ENCODE measurements at regions not wholly inside any gene's neighbourhood (a gene's known extent, or its start where the extent isn't known, plus 50 kb on each side); places are given as distances from the start of the nearest gene placed in this dataset.

DNA sequence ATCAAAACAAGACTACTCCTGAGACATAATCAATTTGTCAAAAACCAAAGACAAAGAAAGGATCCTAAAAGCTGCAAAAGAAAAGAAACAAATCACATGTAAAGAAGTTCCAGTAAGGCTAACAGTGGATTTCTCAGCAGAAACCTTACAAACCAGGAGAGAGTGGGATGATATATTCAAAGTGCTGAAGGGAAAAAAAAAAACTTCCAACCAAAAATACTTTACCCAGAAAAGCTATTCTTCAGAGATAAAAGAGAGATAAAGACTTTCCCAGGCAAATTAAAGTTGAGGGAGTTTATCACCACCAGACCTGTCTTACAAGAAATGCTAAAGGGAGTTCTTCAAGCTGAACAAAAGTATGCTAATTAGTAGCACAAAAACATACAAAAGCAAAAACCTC, 91.9 kb upstream of the PPP2R5C start:
- no peak overlapping the region for H3K14ac ChIP-seq (ENCODE audit: insufficient read length)
- H2BK5ac ChIP-seq (ENCODE audit: low read depth, low read length): no peak overlapping the region
- H3K36me3 ChIP-seq (ENCODE audit: control insufficient read depth in 2 of 4, insufficient read depth in 4 of 4, low read length in 3 of 4): no peaks in the 10 kb centered on the region
- no peak overlapping the region for H3K9ac ChIP-seq (replicated peaks in 1 of 4; ENCODE audit: extremely low read depth in 1 of 4, low read depth in 3 of 4, low read length in 3 of 4)
- no peaks in the 10 kb centered on the region for H3K79me2 ChIP-seq (ENCODE audit: control insufficient read depth in 1 of 2, insufficient read depth in 2 of 2, low read length in 2 of 2)
- no peak overlapping the region for H4K5ac ChIP-seq (ENCODE audit: insufficient read length, low read depth, low read length)
- no peak overlapping the region for H4K91ac ChIP-seq (replicated peaks; ENCODE audit: insufficient read length, low read length)
- no peak overlapping the region for H2AK5ac ChIP-seq (ENCODE audit: low read depth, low read length)
- DNase-seq (ENCODE audit: low read depth in 1 of 2, low spot score in 2 of 2) (no peak), FAIRE-seq (no peak)
- no peak overlapping the region for H3K27ac ChIP-seq (ENCODE audit: low read depth, low read length)
- ChIA-PET POLR2A (ENCODE audit: partially characterized antibody) (no interaction called here), CTCF (ENCODE audit: partially characterized antibody) (no interaction called here)
- no peak overlapping the region for H2AFZ ChIP-seq (ENCODE audit: low read length)
- H3K4me3 ChIP-seq (ENCODE audit: extremely low read depth in 1 of 4, insufficient read depth in 2 of 4, low read depth in 3 of 4, low read length in 4 of 4): no peak overlapping the region
- H3K18ac ChIP-seq (ENCODE audit: extremely low read depth, low read length): no peak overlapping the region
- H3K27me3 ChIP-seq (replicated peaks in 1 of 4; ENCODE audit: control insufficient read depth in 3 of 4, extremely low read depth in 1 of 4, insufficient read depth in 3 of 4, low read length in 3 of 4): no peaks in the 10 kb centered on the region
- no peak overlapping the region for H3K23ac ChIP-seq (ENCODE audit: insufficient read length)
- no peaks in the 10 kb centered on the region for H3K23me2 ChIP-seq (ENCODE audit: low read depth, low read length)
- H4K8ac ChIP-seq (ENCODE audit: extremely low read depth, insufficient read depth, low read length): no peak overlapping the region
- H3K56ac ChIP-seq (replicated peaks; ENCODE audit: insufficient read length, low read depth, low read length): no peak overlapping the region
- no peak overlapping the region for H2BK12ac ChIP-seq (ENCODE audit: low read depth, low read length)
- no peak overlapping the region for H3K4me2 ChIP-seq (ENCODE audit: insufficient read depth in 1 of 2, low read depth in 2 of 2, low read length in 2 of 2)
- H2BK20ac ChIP-seq (ENCODE audit: low read length): no peak overlapping the region
- no peak overlapping the region for H2BK120ac ChIP-seq (replicated peaks; ENCODE audit: low read depth, low read length)
- H3K4me1 ChIP-seq (replicated peaks in 1 of 4; ENCODE audit: control insufficient read depth in 3 of 4, insufficient read depth in 4 of 4, low read length in 3 of 4): no peaks in the 10 kb centered on the region
- TF ChIP-seq RNF2 (IDR thresholded peaks at IDR 0.05; ENCODE audit: borderline replicate concordance, low read depth, low read length, missing control alignments, poor library complexity, severe bottlenecking) (no peak), CHD1 (IDR thresholded peaks at IDR 0.05; ENCODE audit: low read depth, low read length) (no peak), POLR2AphosphoS5 (IDR thresholded peaks at IDR 0.05; ENCODE audit: low read depth, low read length) (no peak), GABPA (IDR thresholded peaks at IDR 0.05; ENCODE audit: borderline replicate concordance, insufficient read depth, low read length) (no peak), TAF1 (IDR thresholded peaks at IDR 0.05; ENCODE audit: low read depth, low read length) (no peak), SUZ12 (IDR thresholded peaks at IDR 0.05; ENCODE audit: low read length) (no peak)
- no peak overlapping the region for H3K4ac ChIP-seq (replicated peaks; ENCODE audit: insufficient read length, low read depth, low read length)
- H4K20me1 ChIP-seq (replicated peaks in 1 of 2; ENCODE audit: control insufficient read depth in 1 of 2, insufficient read depth in 2 of 2, low read length in 2 of 2): no peaks in the 10 kb centered on the region
- no peak overlapping the region for H2BK15ac ChIP-seq (ENCODE audit: low read length)
- H3K79me1 ChIP-seq (ENCODE audit: low read depth, low read length): no peaks in the 10 kb centered on the region
- 0 out of 4 replicates have a peak, but pooled peaks cover 0 to 7% of the 10 kb centered on the region in 2 experiments for H3K9me3 ChIP-seq (ENCODE audit: insufficient read depth in 2 of 2, low read depth in 1 of 2, low read length in 1 of 2)
